ENCODE measurements at regions not wholly inside any gene's neighbourhood (a gene's known extent, or its start where the extent isn't known, plus 50 kb on each side); places are given as distances from the start of the nearest gene placed in this dataset.

DNA sequence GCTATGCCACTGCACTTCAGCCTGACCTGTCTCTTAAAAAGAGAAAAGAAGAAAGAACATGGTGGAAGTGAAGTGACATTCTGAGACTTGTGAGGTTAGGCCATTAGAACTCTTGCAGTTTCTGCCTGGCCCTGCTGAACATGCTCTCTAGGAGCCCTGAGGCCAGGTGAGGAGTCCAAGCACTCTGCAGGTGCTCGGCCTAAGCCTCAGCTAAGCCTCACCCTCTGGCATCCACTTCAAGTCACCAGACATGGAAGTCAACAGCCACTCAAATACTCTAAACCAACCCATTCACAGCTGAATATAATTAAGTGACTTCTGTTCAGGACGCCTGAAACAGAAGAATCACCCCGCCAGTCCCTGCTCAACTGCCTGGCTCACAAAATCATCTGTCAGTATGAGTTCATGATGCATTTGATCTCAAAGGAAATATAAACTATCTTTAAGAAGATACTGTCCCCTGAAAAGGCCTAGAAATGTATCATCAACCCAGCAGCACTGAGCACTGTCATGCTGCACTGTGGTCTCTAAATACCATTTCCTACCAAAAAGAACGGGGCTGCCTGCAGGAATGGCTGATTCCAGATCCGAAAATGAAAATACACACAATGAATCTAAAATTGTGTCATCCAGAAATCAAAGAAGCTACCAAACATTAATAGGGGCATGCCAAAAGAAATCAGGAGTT is 118.8 kb downstream of the PSMG1 start:
- TF ChIP-seq, protein P1, sequence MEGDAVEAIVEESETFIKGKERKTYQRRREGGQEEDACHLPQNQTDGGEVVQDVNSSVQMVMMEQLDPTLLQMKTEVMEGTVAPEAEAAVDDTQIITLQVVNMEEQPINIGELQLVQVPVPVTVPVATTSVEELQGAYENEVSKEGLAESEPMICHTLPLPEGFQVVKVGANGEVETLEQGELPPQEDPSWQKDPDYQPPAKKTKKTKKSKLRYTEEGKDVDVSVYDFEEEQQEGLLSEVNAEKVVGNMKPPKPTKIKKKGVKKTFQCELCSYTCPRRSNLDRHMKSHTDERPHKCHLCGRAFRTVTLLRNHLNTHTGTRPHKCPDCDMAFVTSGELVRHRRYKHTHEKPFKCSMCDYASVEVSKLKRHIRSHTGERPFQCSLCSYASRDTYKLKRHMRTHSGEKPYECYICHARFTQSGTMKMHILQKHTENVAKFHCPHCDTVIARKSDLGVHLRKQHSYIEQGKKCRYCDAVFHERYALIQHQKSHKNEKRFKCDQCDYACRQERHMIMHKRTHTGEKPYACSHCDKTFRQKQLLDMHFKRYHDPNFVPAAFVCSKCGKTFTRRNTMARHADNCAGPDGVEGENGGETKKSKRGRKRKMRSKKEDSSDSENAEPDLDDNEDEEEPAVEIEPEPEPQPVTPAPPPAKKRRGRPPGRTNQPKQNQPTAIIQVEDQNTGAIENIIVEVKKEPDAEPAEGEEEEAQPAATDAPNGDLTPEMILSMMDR (IDR thresholded peaks at IDR 0.05; ENCODE audit: low read depth, low read length): no peak
- no peak for TF ChIP-seq POLR2A (IDR thresholded peaks at IDR 0.05; ENCODE audit: extremely low read depth, insufficient read length)
- TF ChIP-seq, protein P2, sequence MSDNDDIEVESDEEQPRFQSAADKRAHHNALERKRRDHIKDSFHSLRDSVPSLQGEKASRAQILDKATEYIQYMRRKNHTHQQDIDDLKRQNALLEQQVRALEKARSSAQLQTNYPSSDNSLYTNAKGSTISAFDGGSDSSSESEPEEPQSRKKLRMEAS (IDR thresholded peaks at IDR 0.05; ENCODE audit: low read depth, low read length): no peak
